LNCAP (cell line): ENCODE measurements at regions not wholly inside any gene's neighbourhood (a gene's known extent, or its start where the extent isn't known, plus 50 kb on each side); places are given as distances from the start of the nearest gene placed in this dataset.

ENCODE experiments used
- TF ChIP-seq, protein P1 (sequence below): fragments of 450-650 bp; IDR thresholded peaks from 2 replicates; pipeline ENCODE4 v1.5.1; 2017; ENCODE audit warnings: mild to moderate bottlenecking

DNA sequence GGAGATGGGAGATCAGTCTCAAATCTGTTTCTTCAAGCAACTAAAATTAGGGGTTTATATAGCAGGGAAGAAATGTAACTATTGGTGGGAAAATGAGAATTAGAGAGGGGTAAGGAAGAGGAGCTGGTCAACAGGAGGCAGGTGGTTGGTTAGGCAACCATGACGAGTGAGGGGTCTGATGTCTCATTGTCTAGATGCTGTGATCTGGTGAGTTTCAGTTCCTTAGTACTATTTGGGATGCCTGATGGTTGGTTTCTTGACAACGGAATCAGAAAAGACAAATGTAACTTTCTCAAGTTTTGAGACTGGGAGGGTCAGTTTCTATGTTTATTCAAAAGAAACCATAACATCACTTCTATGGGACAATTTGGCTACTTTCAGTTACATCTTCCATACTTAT is 415.3 kb upstream of the C16orf82 start:
- TF ChIP-seq, protein P1, sequence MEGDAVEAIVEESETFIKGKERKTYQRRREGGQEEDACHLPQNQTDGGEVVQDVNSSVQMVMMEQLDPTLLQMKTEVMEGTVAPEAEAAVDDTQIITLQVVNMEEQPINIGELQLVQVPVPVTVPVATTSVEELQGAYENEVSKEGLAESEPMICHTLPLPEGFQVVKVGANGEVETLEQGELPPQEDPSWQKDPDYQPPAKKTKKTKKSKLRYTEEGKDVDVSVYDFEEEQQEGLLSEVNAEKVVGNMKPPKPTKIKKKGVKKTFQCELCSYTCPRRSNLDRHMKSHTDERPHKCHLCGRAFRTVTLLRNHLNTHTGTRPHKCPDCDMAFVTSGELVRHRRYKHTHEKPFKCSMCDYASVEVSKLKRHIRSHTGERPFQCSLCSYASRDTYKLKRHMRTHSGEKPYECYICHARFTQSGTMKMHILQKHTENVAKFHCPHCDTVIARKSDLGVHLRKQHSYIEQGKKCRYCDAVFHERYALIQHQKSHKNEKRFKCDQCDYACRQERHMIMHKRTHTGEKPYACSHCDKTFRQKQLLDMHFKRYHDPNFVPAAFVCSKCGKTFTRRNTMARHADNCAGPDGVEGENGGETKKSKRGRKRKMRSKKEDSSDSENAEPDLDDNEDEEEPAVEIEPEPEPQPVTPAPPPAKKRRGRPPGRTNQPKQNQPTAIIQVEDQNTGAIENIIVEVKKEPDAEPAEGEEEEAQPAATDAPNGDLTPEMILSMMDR, result no peak

DNA sequence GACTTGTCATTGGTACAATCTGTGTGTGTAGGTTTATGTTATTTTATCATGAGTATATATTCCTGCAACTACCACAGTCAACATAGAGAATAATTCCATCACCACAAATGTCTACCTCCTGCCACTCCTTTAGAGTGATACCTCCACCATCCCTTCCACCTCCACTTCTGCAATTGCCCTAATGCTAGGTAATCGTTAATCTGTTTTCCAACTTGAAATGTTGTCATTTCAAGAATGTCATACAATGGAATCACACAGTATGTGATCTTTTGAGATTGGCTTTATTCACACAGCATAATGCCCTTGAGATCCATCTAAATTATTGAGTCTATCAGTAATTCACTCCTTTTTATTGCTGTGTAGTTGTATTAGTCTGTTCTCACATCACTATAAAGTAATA is 414.8 kb upstream of the C16orf82 start:
- TF ChIP-seq, protein P1, result no peak

DNA sequence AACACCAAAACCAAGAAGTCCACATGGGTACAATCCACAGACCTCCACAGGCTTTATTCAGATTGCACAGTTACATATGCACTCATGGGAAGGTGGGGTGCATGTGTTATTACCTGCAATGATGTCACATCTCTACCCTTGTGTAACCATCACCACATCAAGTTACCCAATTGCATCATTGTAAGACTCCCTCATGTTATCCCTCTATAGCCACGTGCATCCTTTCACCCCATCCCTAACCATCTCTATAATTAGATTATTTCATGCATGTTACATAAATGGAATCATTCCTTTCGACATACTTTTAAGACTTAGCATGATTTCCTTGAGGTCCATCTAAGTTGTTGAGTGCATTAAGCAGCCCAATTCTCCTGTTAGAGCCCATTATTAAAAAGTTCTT is 408.2 kb upstream of the C16orf82 start:
- TF ChIP-seq, protein P1, result no peak

- TF ChIP-seq, protein P1, result no peak
Observed at GRCh38 chr16:26658915-26659314, 407.8 kb upstream of the C16orf82 start.

- TF ChIP-seq, protein P1, result no peak
Observed at GRCh38 chr16:26664086-26664485, 402.6 kb upstream of the C16orf82 start.

- TF ChIP-seq, protein P1, result no peak
Observed at GRCh38 chr16:26665166-26665939, 401.4 kb upstream of the C16orf82 start.

GRCh38 chr16:26666486-26666885 is 400.2 kb upstream of the C16orf82 start:
- TF ChIP-seq, protein P1, result no peak

DNA sequence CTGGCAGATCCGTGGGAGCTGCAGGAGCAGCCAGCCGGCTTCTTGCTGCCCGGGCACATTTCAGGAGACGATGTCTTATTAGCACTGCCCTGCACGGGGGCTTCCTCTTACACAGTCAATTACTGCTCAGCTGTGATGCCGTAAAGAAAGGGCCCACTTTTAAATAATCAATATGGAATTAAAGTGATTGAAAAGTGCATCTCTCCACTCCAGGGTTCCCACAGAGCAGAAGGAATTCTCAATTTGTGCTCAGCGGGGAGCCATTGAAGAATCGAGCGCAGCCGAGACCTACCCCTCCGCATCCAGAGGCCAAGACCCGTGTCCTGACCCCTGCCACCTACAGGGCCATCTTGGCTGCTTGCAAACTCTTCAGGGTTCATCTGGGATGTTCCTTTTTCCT is 399.4 kb upstream of the C16orf82 start:
- TF ChIP-seq, protein P1, result no peak
